ENCODE measurements at regions not wholly inside any gene's neighbourhood (a gene's known extent, or its start where the extent isn't known, plus 50 kb on each side); places are given as distances from the start of the nearest gene placed in this dataset.

DNA sequence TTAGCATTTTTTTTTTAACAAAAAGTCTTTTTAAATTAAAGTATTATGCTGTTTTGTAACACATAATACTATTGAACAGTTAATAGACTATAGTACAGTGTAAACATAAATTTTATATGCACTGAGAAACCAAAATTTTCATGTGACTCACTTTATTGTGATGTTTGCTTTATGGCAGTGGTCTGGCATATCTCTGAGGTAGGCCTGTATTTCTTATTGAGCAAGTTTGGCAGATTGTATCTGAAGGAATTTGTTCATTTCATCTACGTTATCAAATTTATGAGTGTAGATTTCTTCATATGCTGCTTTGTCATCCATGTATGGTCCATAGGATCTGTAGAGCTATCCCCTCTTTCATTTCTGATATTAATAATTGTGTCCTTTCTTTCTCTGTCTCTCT is 78.8 kb upstream of the PDE3A start:
- DNase-seq = no peak

DNA sequence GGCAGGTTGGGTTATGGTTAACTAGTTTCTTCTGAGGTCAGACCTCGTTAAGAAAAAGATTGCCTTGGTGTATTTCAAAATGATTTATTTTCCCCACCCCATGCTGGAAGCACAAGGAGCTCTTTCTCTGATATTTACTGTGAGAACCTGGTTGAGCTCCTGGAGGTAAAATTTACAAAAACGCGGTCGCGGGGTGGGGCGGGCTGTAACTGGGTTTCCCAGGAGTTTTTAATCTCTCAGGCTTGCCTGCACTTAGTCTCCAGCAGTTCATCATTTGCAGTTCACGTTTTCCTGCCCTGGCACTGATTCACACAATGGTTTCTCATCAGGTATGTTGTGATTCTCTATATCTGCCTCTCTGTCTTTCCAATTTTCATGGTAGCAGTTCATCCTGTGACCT is 67.9 kb upstream of the PDE3A start:
- no peak for DNase-seq

DNA sequence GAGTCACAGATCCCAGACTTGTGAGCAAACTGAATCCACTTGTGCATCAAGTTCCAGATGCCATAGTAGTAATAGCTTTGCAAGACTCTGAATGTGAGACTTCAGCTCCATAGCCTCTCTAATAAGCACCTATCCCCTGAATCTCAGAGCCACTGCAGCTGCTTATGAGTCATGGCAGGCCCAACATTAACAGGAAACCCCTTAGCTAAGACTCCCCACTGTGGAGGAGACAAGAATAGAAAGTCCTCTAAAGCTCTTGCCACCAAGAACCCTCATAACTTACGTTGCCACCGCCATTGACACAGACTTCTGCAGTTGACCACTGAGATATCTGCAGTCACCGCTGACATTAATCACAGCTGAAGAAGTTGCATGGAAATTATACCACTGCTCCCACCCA is 62.9 kb upstream of the PDE3A start:
- DNase-seq = no peak

- DNase-seq = no peak
These were observed 58.7 kb upstream of the PDE3A start for GRCh38 chr12:20309504-20310148.

DNA sequence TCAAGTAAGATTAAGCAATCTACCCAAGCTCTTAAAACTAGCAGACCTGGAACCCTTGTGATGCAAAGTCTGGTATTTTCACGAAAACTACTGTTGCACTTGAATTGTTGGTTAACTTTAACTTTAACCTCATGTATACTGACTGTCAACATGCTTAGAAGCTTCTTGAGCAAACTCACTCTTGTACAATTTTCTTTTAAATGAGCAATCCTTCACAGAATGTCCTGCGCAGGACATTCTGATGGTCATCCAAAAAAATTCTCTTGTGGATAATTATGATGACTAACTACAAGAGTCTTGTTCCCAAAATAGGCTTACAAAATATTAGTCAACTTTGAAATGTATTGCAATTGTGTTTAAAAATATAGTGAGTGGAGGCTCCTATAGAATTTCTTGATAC is 54.0 kb upstream of the PDE3A start:
- no peak for DNase-seq

DNA sequence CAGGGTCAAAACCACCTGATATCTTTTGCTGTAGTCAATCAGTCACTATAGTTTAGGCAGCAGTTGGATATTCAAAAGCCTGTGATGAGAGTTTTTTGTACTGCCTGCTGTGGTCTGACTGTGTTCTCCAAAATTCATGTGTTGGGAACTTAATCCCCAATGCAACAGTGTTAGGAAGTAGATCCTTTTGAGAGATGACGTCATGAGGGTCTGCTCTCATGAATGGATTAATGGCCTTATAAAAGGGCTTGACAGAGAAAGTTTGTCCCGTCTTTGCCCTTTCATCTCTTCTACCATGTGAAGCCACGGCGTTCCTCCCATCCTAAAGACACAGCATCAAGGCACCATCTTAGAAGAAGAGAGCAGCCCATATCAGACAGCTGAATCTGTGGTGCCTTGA is 50.8 kb upstream of the PDE3A start:
- no peak for DNase-seq

Data from NCI-H226 (cell line).